GM12875 (cell line): ENCODE measurements at regions not wholly inside any gene's neighbourhood (a gene's known extent, or its start where the extent isn't known, plus 50 kb on each side); places are given as distances from the start of the nearest gene placed in this dataset.

ENCODE experiments used
- H3K4me3 ChIP-seq: one replicate; pipeline ENCODE4 v1.5.1; 2011; ENCODE audit warnings: low read depth, low read length, control low read depth
- CTCF ChIP-seq: IDR thresholded peaks from 2 replicates; pipeline ENCODE4 v1.5.1; 2011; ENCODE audit warnings: low read depth, mild to moderate bottlenecking, control low read depth, inconsistent platforms, low read length, moderate library complexity, borderline replicate concordance; ENCODE audit not compliant: insufficient read depth

GRCh38 chr17:74062234-74062633 lies 141.2 kb upstream of the RPL38 start:
- TF ChIP-seq CTCF: no peak
- no peak overlapping the region for H3K4me3 ChIP-seq

GRCh38 chr17:74063439-74063838 lies 140.0 kb upstream of the RPL38 start:
- no peak for TF ChIP-seq CTCF
- no peak overlapping the region for H3K4me3 ChIP-seq

GRCh38 chr17:74070374-74070773 lies 133.1 kb upstream of the RPL38 start:
- no peak for TF ChIP-seq CTCF
- H3K4me3 ChIP-seq: no peak overlapping the region

- H3K4me3 ChIP-seq: no peak overlapping the region
- no peak for TF ChIP-seq CTCF
These were observed 132.3 kb upstream of the RPL38 start for GRCh38 chr17:74070998-74071679.

GRCh38 chr17:74072340-74072739 lies 131.1 kb upstream of the RPL38 start:
- TF ChIP-seq CTCF: no peak
- H3K4me3 ChIP-seq: no peak overlapping the region

- H3K4me3 ChIP-seq: no peak overlapping the region
- TF ChIP-seq CTCF: no peak
These were observed 127.0 kb upstream of the RPL38 start for GRCh38 chr17:74076446-74076845.

- TF ChIP-seq CTCF: no peak
These were observed 126.2 kb upstream of the RPL38 start for GRCh38 chr17:74077231-74077630.

More at GRCh38 chr17:74077231-74077630, 126.2 kb upstream of the RPL38 start:
- no peak overlapping the region for H3K4me3 ChIP-seq
